GM12878 (cell line): ENCODE measurements at regions not wholly inside any gene's neighbourhood (a gene's known extent, or its start where the extent isn't known, plus 50 kb on each side); places are given as distances from the start of the nearest gene placed in this dataset.

Source experiments
- ATAC-seq: fragments of 200-7000 bp; cut with Tn5 transposase; 3 replicates; pipeline ENCODE4 v1.9.1; 2020; ENCODE audit warnings: mild to moderate bottlenecking, moderate library complexity
- BruUV-seq: library from RNA; stranded (reverse); fragments of 400-500 nt; replicated peaks from 2 replicates; lab custom pipeline; 2021; lab: Mats Ljungman, UMichigan
- CTCF ChIA-PET: fragments of 300-600 bp; sonication (Branson Sonifier 250); formaldehyde crosslinking; extraction: SDS; loops from one replicate; lab custom pipeline; 2021; ENCODE audit warnings: inconsistent platforms; lab: Yijun Ruan, JAX
- POLR2A ChIA-PET: fragments of 350-600 bp; formaldehyde crosslinking; extraction: SDS; loops from one replicate; lab custom pipeline; 2021; ENCODE audit warnings: inconsistent platforms; lab: Charles Lee
- RAD21 ChIA-PET: fragments of 300-600 bp; sonication (Branson Sonifier 250); formaldehyde crosslinking; loops from one replicate; lab custom pipeline; 2023; ENCODE audit warnings: antibody characterized with exemption; ENCODE audit not compliant: unreplicated experiment; lab: Charles Lee
- SMC1A ChIA-PET: fragments of 300-600 bp; sonication (Branson Sonifier 250); formaldehyde crosslinking; loops from one replicate; lab custom pipeline; 2023; ENCODE audit not compliant: unreplicated experiment, uncharacterized antibody; lab: Charles Lee
- DNase-seq: peaks from one replicate; pipeline ENCODE4 v3.0.0-alpha.2; 2011; ENCODE audit warnings: low read depth, low spot score
- FAIRE-seq: peaks from 3 replicates; lab custom pipeline; 2011; peaks lifted over from hg19 to GRCh38; lab: Jason Lieb, UNC
- H2AFZ ChIP-seq: 2 replicates; pipeline ENCODE4 v1.6.0; 2011; ENCODE audit warnings: low read depth, low read length, control low read depth; ENCODE audit not compliant: control insufficient read depth
- H3K27ac ChIP-seq: 2 replicates; pipeline ENCODE4 v1.5.1; 2011; ENCODE audit warnings: control low read depth; ENCODE audit not compliant: control insufficient read depth, insufficient read depth
- H3K27me3 ChIP-seq, 2 experiments: replicated peaks in 1 of 2; 2 replicates each; pipeline versions ENCODE4 v1.6.0 to v1.6.1; 2011; ENCODE audit warnings: low read length in 1 of 2; ENCODE audit not compliant: control insufficient read depth in 2 of 2, insufficient read depth in 2 of 2
- H3K36me3 ChIP-seq, 2 experiments: 2 replicates each; pipeline ENCODE4 v1.5.1; 2011; ENCODE audit warnings: low read length in 1 of 2; ENCODE audit not compliant: control insufficient read depth in 2 of 2, insufficient read depth in 2 of 2
- H3K4me1 ChIP-seq: 2 replicates; pipeline ENCODE4 v1.6.1; 2011; ENCODE audit warnings: mild to moderate bottlenecking, low read length, moderate library complexity, mixed read lengths; ENCODE audit not compliant: control insufficient read depth, insufficient read depth
- H3K4me2 ChIP-seq: 2 replicates; pipeline ENCODE4 v1.6.0; 2011; ENCODE audit warnings: control low read depth; ENCODE audit not compliant: control insufficient read depth, insufficient read depth
- H3K4me3 ChIP-seq: fragments of 200-600 bp; sonication (generic); 2 replicates; pipeline ENCODE4 v1.5.1; 2016
- H3K79me2 ChIP-seq: 2 replicates; pipeline ENCODE4 v1.6.0; 2011; ENCODE audit warnings: low read length; ENCODE audit not compliant: control insufficient read depth, insufficient read depth
- H3K9ac ChIP-seq: 2 replicates; pipeline ENCODE4 v1.8.0; 2011; ENCODE audit warnings: low read length, control low read depth, mixed read lengths; ENCODE audit not compliant: control insufficient read depth, insufficient read depth
- H3K9me3 ChIP-seq: replicated peaks from 3 replicates; pipeline ENCODE4 v1.5.1; 2011; ENCODE audit warnings: mild to moderate bottlenecking, low read length; ENCODE audit not compliant: control insufficient read depth, insufficient read depth
- H4K20me1 ChIP-seq: 2 replicates; pipeline ENCODE4 v1.6.0; 2011; ENCODE audit not compliant: control insufficient read depth, insufficient read depth
- BCL3 ChIP-seq: IDR thresholded peaks from 2 replicates; pipeline ENCODE4 v1.6.1; 2011; ENCODE audit warnings: borderline replicate concordance, low read depth, mild to moderate bottlenecking, moderate library complexity, low read length; ENCODE audit not compliant: insufficient read depth, poor library complexity, severe bottlenecking
- CBX3 ChIP-seq: fragments of 200-600 bp; sonication (generic); IDR thresholded peaks from 2 replicates; pipeline ENCODE4 v1.6.1; 2016; ENCODE audit warnings: low read depth, borderline replicate concordance
- CHD2 ChIP-seq: IDR thresholded peaks from 2 replicates; pipeline ENCODE4 v1.6.1; 2011; ENCODE audit warnings: low read depth, low read length, improper control_type of control experiment, borderline replicate concordance
- EGR1 ChIP-seq, 2 experiments: IDR thresholded peaks; 1 replicate in 1 of 2; 2 replicates in 1 of 2; pipeline ENCODE4 v1.6.1; 2011 to 2012; ENCODE audit warnings: low read depth in 2 of 2, low read length in 2 of 2, borderline replicate concordance in 1 of 2, mild to moderate bottlenecking in 1 of 2, moderate library complexity in 1 of 2
- MXI1 ChIP-seq: fragments of 150-350 bp; IDR thresholded peaks from 2 replicates; pipeline ENCODE4 v1.6.1; 2011; ENCODE audit warnings: low read depth, mild to moderate bottlenecking, inconsistent platforms, low read length, improper control_type of control experiment
- MYC ChIP-seq: IDR thresholded peaks from 2 replicates; pipeline ENCODE4 v1.6.1; 2011; ENCODE audit warnings: mild to moderate bottlenecking, low read length, moderate library complexity, inconsistent platforms; ENCODE audit not compliant: insufficient read depth, insufficient replicate concordance, insufficient read length, severe bottlenecking
- PAX8 ChIP-seq: fragments of 450-650 bp; IDR thresholded peaks from 2 replicates; pipeline ENCODE4 v1.6.1; 2017; ENCODE audit warnings: mild to moderate bottlenecking, moderate library complexity
- RB1 ChIP-seq: fragments of 450-650 bp; formaldehyde crosslinking; IDR thresholded peaks from 2 replicates; pipeline ENCODE4 v1.6.1; 2017; ENCODE audit warnings: mild to moderate bottlenecking, borderline replicate concordance
- RBBP5 ChIP-seq: fragments of 200-600 bp; sonication (generic); conservative IDR thresholded peaks from 2 replicates; pipeline ENCODE4 v1.6.1; 2016
- SPI1 ChIP-seq: IDR thresholded peaks from 2 replicates; pipeline ENCODE4 v1.6.1; 2011; ENCODE audit warnings: low read depth, mild to moderate bottlenecking, low read length, moderate library complexity, borderline replicate concordance; ENCODE audit not compliant: insufficient read depth
- SUPT20H ChIP-seq: IDR thresholded peaks from 2 replicates; pipeline ENCODE4 v1.6.1; 2011; ENCODE audit warnings: low read depth, mild to moderate bottlenecking, low read length, moderate library complexity, borderline replicate concordance; ENCODE audit not compliant: control insufficient read depth
- SUZ12 ChIP-seq: fragments of 200-600 bp; sonication (generic); IDR thresholded peaks from one replicate; pipeline ENCODE4 v1.6.1; 2018; ENCODE audit warnings: antibody characterized with exemption, mild to moderate bottlenecking; ENCODE audit not compliant: unreplicated experiment
- TCF12 ChIP-seq: IDR thresholded peaks from 2 replicates; pipeline ENCODE4 v1.6.1; 2011; ENCODE audit warnings: low read depth, mild to moderate bottlenecking, low read length
- ZBTB4 ChIP-seq: fragments of 450-650 bp; formaldehyde crosslinking; IDR thresholded peaks from 2 replicates; pipeline ENCODE4 v1.4.0; 2022; ENCODE audit warnings: mild to moderate bottlenecking, moderate library complexity
- ZNF24 ChIP-seq: fragments of 450-650 bp; IDR thresholded peaks from 2 replicates; pipeline ENCODE4 v1.6.1; 2017; ENCODE audit warnings: antibody characterized with exemption, mild to moderate bottlenecking
- ZNF687 ChIP-seq: fragments of 450-650 bp; IDR thresholded peaks from 2 replicates; pipeline ENCODE4 v1.6.1; 2017; ENCODE audit warnings: mild to moderate bottlenecking, moderate library complexity
- WGBS: methylation state at CpG from one replicate; pipeline ENCODE4 v1.1.6; 2016; ENCODE audit warnings: low lambda C conversion rate; ENCODE audit not compliant: insufficient replicate concordance, insufficient coverage; ENCODE audit errors: missing lambda C conversion rate; 5-methylcytosine and 5-hydroxymethylcytosine counted together
- in situ Hi-C: fragments of 300-500 bp; cut with MboI; formaldehyde crosslinking; loops from 9 replicates; pipeline ENCODE4 v1.14.3; 2018; ENCODE audit warnings: mixed read lengths
- intact Hi-C: fragments of 100-400 bp; cut with micrococcal nuclease; formaldehyde crosslinking; loops from one replicate; pipeline ENCODE4 v1.14.2; 2022; ENCODE audit not compliant: unreplicated experiment

- Histone ChIP-seq H3K79me2 (no peaks in the 10 kb centered on the region), H3K9me3 (no peaks in the 10 kb centered on the region), H3K36me3 (no peaks in the 10 kb centered on the region), H2AFZ (no peak overlapping the region), H3K4me1 (no peaks in the 10 kb centered on the region), H3K4me3 (no peak overlapping the region), H3K27me3 (no peaks in the 10 kb centered on the region; a peak in 1 of 4 replicates), H3K9ac (no peak overlapping the region), H3K27ac (no peak overlapping the region), H3K4me2 (no peak overlapping the region), H4K20me1 (no peaks in the 10 kb centered on the region)
- ChIA-PET SMC1A (no interaction called here), CTCF (no interaction called here), POLR2A (no interaction called here), RAD21 (no interaction called here)
- in situ Hi-C loops: no loop called here
- intact Hi-C loops: no loop called here
- ATAC-seq: no peak
- DNase-seq: no peak
- BruUV-seq: no TSS peak
- no peak for FAIRE-seq
- WGBS: 64% methylated on average over 3 of the region's 3 CpGs
- TF ChIP-seq RB1: no peak
- TF ChIP-seq EGR1 (IDR thresholded peaks at IDR 0.05; ENCODE audit: borderline replicate concordance in 1 of 2, low read depth in 2 of 2, low read length in 2 of 2): no peak
- TF ChIP-seq BCL3: no peak
- TF ChIP-seq ZBTB4 (CRISPR knock-in tag): no peak
- TF ChIP-seq TCF12: no peak
- no peak for TF ChIP-seq SUPT20H
- no peak for TF ChIP-seq MYC
- TF ChIP-seq ZNF24: no peak
- no peak for TF ChIP-seq SPI1
- no peak for TF ChIP-seq ZNF687
- TF ChIP-seq SUZ12: no peak
- TF ChIP-seq CBX3: no peak
- TF ChIP-seq PAX8: no peak
- TF ChIP-seq CHD2: no peak
- TF ChIP-seq MXI1: no peak
- no peak for TF ChIP-seq RBBP5
Observed at GRCh38 chr3:18103591-18103990, 321.5 kb downstream of the SATB1 start.
